ENCODE measurements at regions not wholly inside any gene's neighbourhood (a gene's known extent, or its start where the extent isn't known, plus 50 kb on each side); places are given as distances from the start of the nearest gene placed in this dataset.

DNA sequence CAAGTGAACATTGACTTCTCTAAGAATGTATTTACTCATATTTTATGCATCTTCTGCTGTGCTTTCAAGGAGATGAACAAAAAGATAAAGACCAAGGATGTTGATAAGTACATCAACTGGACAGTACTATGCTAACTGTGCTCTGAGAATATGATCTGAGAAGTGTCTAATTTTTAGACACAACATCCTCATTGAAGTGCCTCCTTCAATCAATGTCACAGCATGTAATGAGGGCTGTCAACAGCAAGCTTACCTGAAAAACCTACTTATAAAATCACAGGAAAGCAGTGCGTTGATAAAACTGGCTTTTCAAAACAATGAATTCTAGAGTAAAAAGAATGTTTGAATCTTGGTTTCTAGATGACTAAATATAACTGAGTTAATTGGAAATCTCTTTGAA lies 452.9 kb upstream of the DSEL start:
- TF ChIP-seq CTCF (IDR thresholded peaks at IDR 0.05; ENCODE audit: insufficient read depth, missing control alignments): no peak
- DNase-seq (ENCODE audit: insufficient read length, low spot score) (no peak), FAIRE-seq (peak; percentile 100)

DNA sequence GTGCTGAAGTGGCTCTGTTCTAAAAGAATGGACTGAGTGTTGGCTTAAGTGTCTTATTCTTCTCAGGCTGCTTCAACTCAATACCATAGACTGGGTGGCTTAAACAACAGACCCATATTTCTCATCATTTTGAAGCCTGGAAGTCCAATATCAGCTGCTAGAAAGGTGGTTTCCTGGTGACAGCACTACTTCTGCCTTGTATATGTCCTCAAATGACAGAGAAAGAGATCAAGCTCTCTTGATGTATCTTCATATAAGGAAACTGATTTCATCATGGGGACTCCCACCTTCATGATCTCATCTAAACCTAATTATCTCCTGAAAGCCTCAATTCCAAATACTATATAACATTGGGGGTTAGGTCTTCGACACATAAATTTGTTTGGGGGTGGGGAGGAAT lies 449.7 kb upstream of the DSEL start:
- no peak for FAIRE-seq
- DNase-seq (ENCODE audit: insufficient read length, low spot score): no peak
- TF ChIP-seq CTCF (IDR thresholded peaks at IDR 0.05; ENCODE audit: insufficient read depth, missing control alignments): no peak

DNA sequence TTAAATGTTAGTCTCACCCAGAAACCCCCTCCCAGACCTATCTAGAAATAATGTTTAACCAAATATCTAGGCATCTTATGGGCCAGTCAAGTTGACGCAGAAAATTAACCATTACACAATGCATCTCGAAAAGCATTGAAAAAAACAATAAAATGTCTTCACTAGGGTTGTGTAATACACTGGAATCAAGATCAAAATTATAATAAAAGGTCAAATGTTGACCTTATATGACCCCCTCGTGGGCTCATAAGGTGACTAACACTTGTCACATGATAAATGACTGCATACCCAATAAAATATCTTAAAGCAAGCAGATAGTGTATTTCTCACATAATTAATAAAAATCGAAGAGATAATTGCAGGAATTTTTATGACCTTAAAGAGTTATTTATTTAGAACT lies 447.9 kb upstream of the DSEL start:
- DNase-seq (ENCODE audit: insufficient read length, low spot score) (no peak), FAIRE-seq (no peak)
- TF ChIP-seq CTCF (IDR thresholded peaks at IDR 0.05; ENCODE audit: insufficient read depth, missing control alignments): no peak

GRCh38 chr18:67961701-67962440 lies 445.4 kb upstream of the DSEL start:
- DNase-seq (ENCODE audit: insufficient read length, low spot score): peak; percentile 79
- peak; percentile 100 for FAIRE-seq
- no peak for TF ChIP-seq CTCF (IDR thresholded peaks at IDR 0.05; ENCODE audit: insufficient read depth, missing control alignments)

- TF ChIP-seq CTCF (IDR thresholded peaks at IDR 0.05; ENCODE audit: insufficient read depth, missing control alignments): no peak
- DNase-seq (ENCODE audit: insufficient read length, low spot score) (no peak), FAIRE-seq (no peak)
Observed at GRCh38 chr18:67957684-67958083, 441.2 kb upstream of the DSEL start.

- no peak for TF ChIP-seq CTCF (IDR thresholded peaks at IDR 0.05; ENCODE audit: insufficient read depth, missing control alignments)
- DNase-seq (ENCODE audit: insufficient read length, low spot score) (no peak), FAIRE-seq (no peak)
Observed at GRCh38 chr18:67954594-67954993, 438.1 kb upstream of the DSEL start.

DNA sequence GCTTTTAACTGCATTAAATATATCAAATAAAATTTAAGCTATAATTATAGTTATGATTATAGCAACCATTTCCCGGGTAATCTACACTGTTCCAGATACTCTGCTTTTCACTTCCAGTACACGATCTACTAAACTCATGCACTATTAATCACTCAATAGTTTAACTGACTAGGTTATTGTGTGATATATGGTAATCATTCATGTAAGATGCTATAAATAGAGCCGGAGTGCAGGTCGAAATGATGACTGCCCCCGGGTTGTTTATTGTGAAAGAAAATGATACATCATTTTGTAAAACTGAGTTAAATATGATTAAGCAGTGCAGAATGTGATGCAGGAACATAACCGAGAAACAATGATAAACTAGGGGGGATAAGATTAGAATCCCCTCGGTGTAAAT lies 434.6 kb upstream of the DSEL start:
- DNase-seq (ENCODE audit: insufficient read length, low spot score) (no peak), FAIRE-seq (no peak)
- TF ChIP-seq CTCF (IDR thresholded peaks at IDR 0.05; ENCODE audit: insufficient read depth, missing control alignments): no peak

Data from D721Med (cell line).